H1 (cell line): ENCODE measurements at regions not wholly inside any gene's neighbourhood (a gene's known extent, or its start where the extent isn't known, plus 50 kb on each side); places are given as distances from the start of the nearest gene placed in this dataset.

Experiments
- ASH2L ChIP-seq: fragments of 200-600, 300-600 bp; sonication (generic); IDR thresholded peaks from one replicate; pipeline ENCODE4 v1.7.1; 2017; ENCODE audit warnings: low read length
- CBX8 ChIP-seq: fragments of 300-800, 300-1000 bp; sonication (generic); IDR thresholded peaks from 2 replicates; pipeline ENCODE4 v1.7.1; 2016; ENCODE audit warnings: low read depth, low read length, borderline replicate concordance
- CHD1 ChIP-seq: IDR thresholded peaks from 2 replicates; pipeline ENCODE4 v1.6.1; 2012; ENCODE audit warnings: low read depth, low read length, improper control_type of control experiment
- CHD7 ChIP-seq: fragments of 300-600 bp; sonication (generic); IDR thresholded peaks from 2 replicates; pipeline ENCODE4 v1.7.1; 2012; ENCODE audit warnings: low read length, moderate library complexity, mild to moderate bottlenecking, inconsistent platforms; ENCODE audit not compliant: insufficient replicate concordance
- CTBP2 ChIP-seq: IDR thresholded peaks from 2 replicates; pipeline ENCODE4 v1.7.0; 2011; ENCODE audit warnings: borderline replicate concordance, mild to moderate bottlenecking, moderate library complexity, mixed read lengths, low read length; ENCODE audit not compliant: insufficient read depth, insufficient read length
- EP300 ChIP-seq, 2 experiments: IDR thresholded peaks; 1 replicate in 1 of 2; 2 replicates in 1 of 2; pipeline ENCODE4 v1.6.1; 2011 to 2012; ENCODE audit warnings: low read depth in 2 of 2, low read length in 2 of 2, mild to moderate bottlenecking in 2 of 2, borderline replicate concordance in 1 of 2, inconsistent platforms in 1 of 2, moderate library complexity in 1 of 2
- HDAC2 ChIP-seq, 2 experiments: fragments of 300-600 bp in 1 of 2; sonication (generic) in 1 of 2; IDR thresholded peaks; 2 replicates each; pipeline ENCODE4 v1.6.1; 2011 to 2012; ENCODE audit warnings: low read depth in 2 of 2, low read length in 2 of 2, mild to moderate bottlenecking in 2 of 2, moderate library complexity in 2 of 2, borderline replicate concordance in 1 of 2, inconsistent platforms in 1 of 2
- RBBP5 ChIP-seq: IDR thresholded peaks from 2 replicates; pipeline ENCODE4 v1.7.1; 2012; ENCODE audit warnings: low read depth, mild to moderate bottlenecking, inconsistent platforms, low read length, moderate library complexity, borderline replicate concordance
- SIX5 ChIP-seq: IDR thresholded peaks from 2 replicates; pipeline ENCODE4 v1.6.1; 2011; ENCODE audit warnings: mild to moderate bottlenecking, low read depth, low read length
- SP4 ChIP-seq: IDR thresholded peaks from 2 replicates; pipeline ENCODE4 v1.6.1; 2012; ENCODE audit warnings: low read length, inconsistent platforms

GRCh38 chr1:176325664-176326063, 118.6 kb upstream of the COP1 start (continued):
- TF ChIP-seq CHD7 (no peak), HDAC2 (IDR thresholded peaks at IDR 0.05; ENCODE audit: borderline replicate concordance in 1 of 2, low read depth in 2 of 2, low read length in 2 of 2) (no peak), EP300 (IDR thresholded peaks at IDR 0.05; ENCODE audit: borderline replicate concordance in 1 of 2, low read depth in 2 of 2, low read length in 2 of 2) (no peak), ASH2L (no peak), CBX8 (no peak), CTBP2 (no peak), SIX5 (no peak), CHD1 (no peak), RBBP5 (no peak), SP4 (no peak)
